ENCODE measurements at regions not wholly inside any gene's neighbourhood (a gene's known extent, or its start where the extent isn't known, plus 50 kb on each side); places are given as distances from the start of the nearest gene placed in this dataset.

DNA sequence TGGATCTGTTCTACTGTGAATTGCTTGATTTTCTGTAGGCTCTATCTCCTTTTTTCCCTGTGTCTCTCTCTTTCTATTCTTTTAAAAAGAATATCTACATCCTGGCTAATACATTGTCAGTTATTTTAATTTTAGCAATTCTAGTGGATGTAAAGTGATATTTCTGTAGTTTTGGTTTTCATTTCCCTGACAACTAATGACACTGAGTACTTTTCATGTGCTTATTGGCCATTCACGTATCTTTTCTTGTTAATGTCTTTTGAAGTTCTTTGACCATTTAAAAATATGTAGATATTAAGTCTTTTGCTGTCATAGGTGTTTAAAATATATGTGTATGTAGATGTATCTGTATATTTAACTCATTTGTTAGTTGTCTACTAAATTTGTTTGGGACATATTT lies 59.0 kb upstream of the SOX3 start (continued):
- TF ChIP-seq ZSCAN18 (CRISPR knock-in tag; IDR thresholded peaks at IDR 0.05) (no peak), FOXK1 (CRISPR knock-in tag; IDR thresholded peaks at IDR 0.05) (no peak), ZNF317 (CRISPR knock-in tag; IDR thresholded peaks at IDR 0.05; ENCODE audit: borderline replicate concordance, low read depth) (no peak), ZNF232 (CRISPR knock-in tag; IDR thresholded peaks at IDR 0.05) (no peak), MXD4 (CRISPR knock-in tag; IDR thresholded peaks at IDR 0.05; ENCODE audit: borderline replicate concordance) (no peak), JUN (CRISPR knock-in tag; IDR thresholded peaks at IDR 0.05) (no peak)
